ENCODE measurements at regions not wholly inside any gene's neighbourhood (a gene's known extent, or its start where the extent isn't known, plus 50 kb on each side); places are given as distances from the start of the nearest gene placed in this dataset.
"Not testable (repeated sequence)": the region's sequence is repeated elsewhere in the genome, so short reads cannot be mapped to it uniquely, and the experiment has no call there.

DNA sequence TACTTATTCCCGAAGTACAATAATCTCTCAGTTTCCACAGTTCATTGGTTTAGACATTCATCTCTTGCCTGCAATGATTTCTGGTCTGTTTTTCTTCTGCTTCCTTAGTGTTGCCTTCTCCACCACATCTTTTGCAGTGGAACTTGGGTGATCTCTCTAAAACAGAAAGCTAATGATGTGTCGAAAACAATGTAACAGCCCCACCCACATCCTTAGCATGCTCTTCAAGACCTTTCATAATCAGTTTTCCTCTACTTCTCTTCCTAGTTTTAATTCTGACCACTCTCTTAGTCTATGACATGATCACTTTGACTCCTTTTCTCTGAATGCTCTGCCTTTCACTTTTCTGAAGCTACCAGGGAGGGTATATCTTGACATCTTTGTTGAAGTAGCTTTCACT, 1007.9 kb upstream of the CITED2 start:
- no peak for DNase-seq (ENCODE audit: low read depth)

DNA sequence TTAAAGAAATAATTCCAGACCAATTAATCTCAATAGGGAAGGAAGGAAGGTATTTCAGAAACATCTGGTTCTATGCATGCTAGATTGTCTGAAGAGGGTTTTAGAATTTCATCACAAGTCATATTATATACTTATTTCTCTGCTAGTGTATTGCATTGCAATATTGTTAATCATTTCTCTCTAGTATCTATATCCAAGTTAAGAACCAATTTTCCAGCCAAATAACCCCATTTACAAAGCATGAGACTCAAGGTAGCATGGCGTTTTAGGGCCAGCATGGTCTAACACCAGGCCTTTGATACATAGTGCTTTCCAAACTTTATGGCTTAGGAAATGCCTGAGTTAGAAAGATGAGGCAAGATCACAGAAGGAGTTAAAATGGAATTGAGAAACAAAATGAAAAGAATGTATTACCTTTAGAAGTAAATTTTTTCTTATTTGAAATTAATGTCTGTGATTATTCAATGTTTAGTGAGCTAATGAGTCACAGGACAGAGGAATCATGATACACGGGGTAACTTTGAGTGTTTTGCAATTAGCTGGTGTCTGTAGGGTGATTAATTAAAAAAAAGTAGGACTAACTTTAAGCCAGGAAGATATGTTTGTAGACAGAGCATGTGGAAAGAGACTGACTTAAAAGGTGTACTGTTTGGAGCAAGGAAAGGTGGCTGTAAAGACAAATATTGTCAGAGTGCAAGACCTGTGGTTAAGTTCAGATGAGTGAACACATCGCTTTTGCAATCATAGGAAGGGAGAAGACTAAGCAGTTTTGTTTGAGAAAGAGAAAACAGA, 1006.2 kb upstream of the CITED2 start:
- DNase-seq (ENCODE audit: low read depth) = no peak

DNA sequence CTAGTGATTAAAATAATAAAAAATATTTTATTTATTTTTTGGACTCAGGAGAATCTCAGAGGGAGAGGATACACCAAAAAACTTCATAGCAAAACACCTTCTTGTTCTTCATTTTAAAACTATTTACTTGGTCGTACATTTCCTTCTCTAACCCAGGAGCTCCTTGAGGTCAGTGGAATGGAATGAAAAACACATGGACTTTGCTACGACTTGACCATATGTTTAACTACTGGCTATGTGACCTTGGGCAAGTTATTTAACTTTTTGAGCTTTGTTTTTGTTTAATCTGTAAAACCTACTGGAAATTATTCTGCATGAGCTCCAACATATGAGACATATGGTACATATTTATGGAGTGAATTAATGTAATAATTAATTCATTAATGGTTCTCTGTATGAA, 1005.5 kb upstream of the CITED2 start:
- no peak for DNase-seq (ENCODE audit: low read depth)

DNA sequence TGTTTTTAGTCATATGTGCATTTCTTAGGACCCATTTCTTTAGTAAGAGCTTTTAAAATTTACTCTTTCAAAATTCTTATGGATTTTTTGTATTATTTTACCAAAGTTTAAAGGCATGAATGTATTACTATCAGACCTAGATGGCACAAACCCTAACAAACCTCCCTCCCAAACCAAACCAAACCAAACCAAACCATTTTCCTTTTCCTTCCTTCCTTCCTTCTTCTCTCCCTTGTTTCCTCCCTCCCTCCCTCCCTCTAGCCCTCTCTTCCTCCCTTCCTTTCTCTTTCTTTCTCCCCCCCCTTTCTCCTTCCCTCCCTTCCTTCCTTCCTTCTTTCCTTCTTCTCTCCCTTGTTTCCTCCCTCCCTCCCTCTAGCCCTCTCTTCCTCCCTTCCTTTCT, 1001.8 kb upstream of the CITED2 start:
- no peak for DNase-seq (ENCODE audit: low read depth)

GRCh38 chr6:140373728-140374127, 999.3 kb upstream of the CITED2 start:
- not testable (repeated sequence) for DNase-seq (ENCODE audit: low read depth)

DNA sequence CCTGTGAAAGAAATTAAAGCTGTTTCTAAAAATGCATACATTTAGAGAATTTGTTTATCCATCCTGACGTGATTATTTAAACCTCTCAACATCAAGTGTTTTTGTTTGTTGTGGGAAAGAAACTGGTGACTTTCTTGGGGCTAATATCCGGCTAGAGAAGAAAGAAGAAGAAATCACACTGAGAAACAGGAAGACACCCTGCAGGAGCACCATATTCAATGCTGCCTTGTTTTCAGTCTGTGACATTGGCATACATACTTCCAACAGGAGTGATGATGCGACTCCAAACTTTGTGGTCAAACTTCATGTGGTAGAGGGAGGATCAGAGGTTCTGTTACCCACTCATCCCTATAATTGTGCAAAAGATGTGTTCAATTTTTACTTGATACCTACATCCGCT, 997.6 kb upstream of the CITED2 start:
- DNase-seq (ENCODE audit: low read depth) = no peak

- no peak for DNase-seq (ENCODE audit: low read depth)
These were observed 996.8 kb upstream of the CITED2 start for GRCh38 chr6:140370976-140371870.

DNA sequence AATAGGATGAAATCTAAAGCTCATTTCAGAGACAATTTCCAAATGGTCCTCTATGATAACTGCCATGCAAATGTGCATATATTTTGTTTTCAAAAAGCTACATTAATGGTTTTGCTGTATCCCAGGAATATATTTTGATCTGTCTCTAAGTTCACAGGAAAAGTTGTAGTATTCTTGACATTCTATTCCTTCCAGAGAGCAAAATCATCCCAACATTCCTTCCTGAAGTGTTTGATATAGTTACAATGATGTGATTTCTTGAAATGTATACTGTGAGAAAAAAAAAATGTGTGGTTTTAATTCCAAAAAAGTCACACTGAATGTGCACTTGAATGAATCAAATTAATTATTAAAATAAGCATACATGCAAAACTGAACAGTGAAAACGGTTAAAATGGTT, 996.0 kb upstream of the CITED2 start:
- DNase-seq (ENCODE audit: low read depth) = no peak

GRCh38 chr6:140366991-140367390, 992.5 kb upstream of the CITED2 start:
- no peak for DNase-seq (ENCODE audit: low read depth)

GRCh38 chr6:140364916-140365315, 990.5 kb upstream of the CITED2 start:
- no peak for DNase-seq (ENCODE audit: low read depth)

GRCh38 chr6:140360651-140361050, 986.2 kb upstream of the CITED2 start:
- no peak for DNase-seq (ENCODE audit: low read depth)

- DNase-seq (ENCODE audit: low read depth) = no peak
These were observed 981.0 kb upstream of the CITED2 start for GRCh38 chr6:140355476-140355875.

GRCh38 chr6:140354296-140354695, 979.8 kb upstream of the CITED2 start:
- DNase-seq (ENCODE audit: low read depth) = no peak

DNA sequence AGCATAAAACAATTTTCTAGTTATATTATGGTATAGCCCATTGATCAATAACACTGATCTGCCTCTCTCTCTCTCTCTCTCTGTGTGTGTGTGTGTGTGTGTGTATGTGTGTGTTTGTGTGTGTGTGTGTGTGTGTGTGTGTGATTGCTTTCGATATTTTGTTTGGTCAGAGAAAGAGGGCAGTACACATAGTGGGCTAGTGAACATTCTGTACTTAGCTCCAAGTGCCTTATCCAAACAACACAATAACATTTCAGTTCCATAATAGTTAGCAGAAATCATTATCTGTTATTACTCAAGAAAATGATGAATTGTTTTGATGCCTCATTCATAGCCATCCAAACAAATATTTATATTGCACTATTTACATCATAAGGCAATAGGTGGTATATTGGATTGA, 979.1 kb upstream of the CITED2 start:
- no peak for DNase-seq (ENCODE audit: low read depth)

- no peak for DNase-seq (ENCODE audit: low read depth)
These were observed 972.0 kb upstream of the CITED2 start for GRCh38 chr6:140346428-140346827.

- no peak for DNase-seq (ENCODE audit: low read depth)
These were observed 971.5 kb upstream of the CITED2 start for GRCh38 chr6:140345935-140346334.

DNA sequence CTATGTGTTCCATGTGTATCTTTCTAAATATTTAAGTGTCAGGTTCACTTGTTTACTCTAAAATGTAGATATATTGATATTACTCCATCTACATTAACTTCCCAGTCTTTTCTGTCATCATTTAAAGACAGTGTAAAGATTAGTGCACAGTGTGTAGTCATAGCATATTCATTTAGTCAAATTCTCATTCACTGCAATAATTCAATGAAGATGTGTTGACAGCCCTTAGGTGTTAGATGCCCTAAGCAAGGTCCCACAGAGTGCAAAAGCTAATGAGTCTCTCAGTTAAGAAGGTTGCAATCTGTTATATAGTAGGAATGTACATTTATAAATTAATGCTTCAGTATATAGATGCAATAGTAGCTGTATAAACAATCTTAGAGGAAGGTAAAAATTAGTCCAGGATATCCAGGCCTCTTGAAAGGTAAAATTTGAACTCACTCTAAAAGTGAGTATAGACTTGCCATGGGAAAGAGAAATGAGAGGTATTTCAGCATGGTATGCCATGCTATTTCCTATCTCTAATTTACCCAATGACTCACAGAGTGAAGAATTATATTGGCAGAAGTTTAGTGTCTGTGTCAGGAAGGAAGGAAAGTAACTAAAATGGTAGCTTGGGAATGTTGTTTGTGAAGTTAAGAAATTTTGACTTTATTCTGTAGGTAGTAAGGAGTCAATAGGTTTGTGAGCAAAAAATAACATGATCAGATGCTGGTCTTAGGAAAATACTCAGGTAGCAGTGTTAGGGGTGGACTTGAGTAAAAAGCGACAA, 969.9 kb upstream of the CITED2 start:
- DNase-seq (ENCODE audit: low read depth) = no peak

DNA sequence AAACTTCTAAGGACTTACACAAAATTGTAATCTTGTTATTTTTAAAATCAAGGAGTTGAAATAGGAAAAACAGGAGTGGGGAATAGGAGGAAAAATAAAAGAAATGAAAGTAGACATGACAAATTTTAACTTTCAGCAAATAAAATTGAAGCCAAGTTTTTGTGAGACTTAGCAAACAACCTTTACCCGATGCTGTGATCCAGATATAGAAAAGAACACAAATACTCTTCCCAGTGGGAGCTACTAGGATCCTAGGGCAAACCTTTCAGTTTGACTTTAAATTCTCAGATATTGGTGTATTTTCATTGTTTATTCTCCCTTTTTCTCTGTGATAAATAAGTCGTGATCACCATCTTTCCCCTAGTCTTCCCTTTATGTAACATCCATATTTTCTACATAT, 968.7 kb upstream of the CITED2 start:
- DNase-seq (ENCODE audit: low read depth) = no peak

- no peak for DNase-seq (ENCODE audit: low read depth)
These were observed 966.8 kb upstream of the CITED2 start for GRCh38 chr6:140341272-140341671.

DNA sequence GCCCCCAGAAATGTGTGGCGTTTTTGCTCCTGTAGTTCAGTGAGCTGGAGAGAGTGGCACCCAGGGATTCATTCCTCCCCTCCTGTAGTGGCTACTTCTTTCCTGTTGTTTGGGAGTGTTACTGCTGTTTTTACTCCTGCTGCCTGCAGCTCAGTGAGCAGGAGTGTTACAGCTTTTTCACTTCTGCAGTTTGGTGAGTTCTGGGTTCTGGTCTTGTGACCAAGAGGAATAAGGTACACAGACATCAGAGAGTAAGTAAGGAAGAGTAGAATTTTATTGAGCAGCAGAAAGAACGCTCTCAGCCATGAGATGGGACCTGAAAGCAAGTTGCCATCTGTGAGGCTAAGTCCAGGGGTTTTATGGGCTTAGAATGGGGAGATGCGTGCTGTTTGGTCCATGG, 966.3 kb upstream of the CITED2 start:
- DNase-seq (ENCODE audit: low read depth) = no peak

GRCh38 chr6:140339084-140339483, 964.6 kb upstream of the CITED2 start:
- DNase-seq (ENCODE audit: low read depth) = not testable (repeated sequence)

DNA sequence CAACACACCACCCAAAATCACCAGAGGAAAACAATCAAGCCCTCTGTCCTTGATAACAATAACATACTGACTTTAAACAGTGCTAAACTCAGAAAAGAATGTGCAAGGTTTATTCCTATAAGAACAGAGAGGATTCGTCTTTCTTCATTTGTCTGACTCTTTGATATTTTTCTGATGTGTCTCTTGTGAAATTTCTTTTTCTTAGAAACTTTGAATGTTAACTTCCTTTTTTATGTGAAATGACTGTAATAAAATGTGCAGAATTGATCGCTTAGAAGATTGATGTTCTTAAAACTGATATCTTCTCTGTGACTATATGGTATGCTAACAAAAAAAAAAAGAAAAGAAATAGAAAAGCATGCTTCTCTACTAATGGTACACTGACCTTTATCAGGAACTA, 947.4 kb upstream of the CITED2 start:
- DNase-seq (ENCODE audit: low read depth) = no peak
